Smooth muscle cell (in vitro differentiated cells): ENCODE measurements at regions not wholly inside any gene's neighbourhood (a gene's known extent, or its start where the extent isn't known, plus 50 kb on each side); places are given as distances from the start of the nearest gene placed in this dataset.

Experiments used
- DNase-seq: peaks from one replicate; lab custom pipeline; 2025; ENCODE audit not compliant: unreplicated experiment; lab: John Stamatoyannopoulos, UW
- H2AFZ ChIP-seq: fragments of 200-600 bp; sonication (generic); 2 replicates; pipeline ENCODE4 v1.6.0; 2016; ENCODE audit warnings: antibody characterized with exemption, low read depth, mild to moderate bottlenecking
- H3F3A ChIP-seq: fragments of 200-600 bp; sonication (generic); 2 replicates; pipeline ENCODE4 v1.6.0; 2017; ENCODE audit warnings: antibody characterized with exemption, low read depth
- H3K27ac ChIP-seq: fragments of 200-600 bp; sonication (generic); 2 replicates; pipeline ENCODE4 v1.5.1; 2016; ENCODE audit warnings: low read depth, mild to moderate bottlenecking
- H3K27me3 ChIP-seq: fragments of 200-600 bp; sonication (generic); 2 replicates; pipeline ENCODE4 v1.6.1; 2016; ENCODE audit warnings: low read depth, mild to moderate bottlenecking
- H3K36me3 ChIP-seq: fragments of 200-600 bp; sonication (generic); 2 replicates; pipeline ENCODE4 v1.5.1; 2016; ENCODE audit warnings: low read depth
- H3K4me1 ChIP-seq: fragments of 200-600 bp; sonication (generic); 2 replicates; pipeline ENCODE4 v1.5.1; 2016; ENCODE audit warnings: low read depth
- H3K4me2 ChIP-seq: fragments of 200-600 bp; sonication (generic); 2 replicates; pipeline ENCODE4 v1.6.0; 2016; ENCODE audit warnings: mild to moderate bottlenecking
- H3K4me3 ChIP-seq: fragments of 200-600 bp; sonication (generic); 2 replicates; pipeline ENCODE4 v1.5.1; 2016; ENCODE audit warnings: mild to moderate bottlenecking
- H3K79me2 ChIP-seq: fragments of 200-600 bp; sonication (generic); 2 replicates; pipeline ENCODE4 v1.6.0; 2016; ENCODE audit warnings: low read depth, mild to moderate bottlenecking
- H3K9ac ChIP-seq: fragments of 200-600 bp; sonication (generic); 2 replicates; pipeline ENCODE4 v1.6.0; 2016; ENCODE audit warnings: low read depth
- H3K9me3 ChIP-seq: fragments of 200-600 bp; sonication (generic); replicated peaks from 2 replicates; pipeline ENCODE4 v1.5.1; 2016; ENCODE audit warnings: low read depth
- H4K20me1 ChIP-seq: fragments of 200-600 bp; sonication (generic); 2 replicates; pipeline ENCODE4 v1.6.0; 2016; ENCODE audit warnings: low read depth
- CTCF ChIP-seq: fragments of 200-600 bp; sonication (generic); IDR thresholded peaks from 2 replicates; pipeline ENCODE4 v1.5.1; 2017; ENCODE audit warnings: borderline replicate concordance, mild to moderate bottlenecking, antibody characterized with exemption; ENCODE audit not compliant: insufficient read depth, poor library complexity, severe bottlenecking
- WGBS: methylation state at CpG from one replicate; pipeline ENCODE4 v1.1.7; 2016; ENCODE audit warnings: low lambda C conversion rate; 5-methylcytosine and 5-hydroxymethylcytosine counted together

GRCh38 chr13:47038188-47038587 lies 141.3 kb upstream of the HTR2A start:
- TF ChIP-seq CTCF: no peak
- WGBS: 37% methylated on average over 1 of the region's 1 CpG
- Histone ChIP-seq H3K79me2 (no peaks in the 10 kb centered on the region), H3K4me2 (peak overlapping the region; percentile 73), H3K27me3 (no peaks in the 10 kb centered on the region), H3K4me3 (no peak overlapping the region), H3F3A (no peaks in the 10 kb centered on the region), H3K4me1 (peaks cover 26% of the 10 kb centered on the region), H3K9ac (no peak overlapping the region), H4K20me1 (no peaks in the 10 kb centered on the region), H3K27ac (peak overlapping the region; percentile 71), H2AFZ (no peak overlapping the region), H3K36me3 (no peaks in the 10 kb centered on the region), H3K9me3 (no peaks in the 10 kb centered on the region)
- DNase-seq: no peak

DNA sequence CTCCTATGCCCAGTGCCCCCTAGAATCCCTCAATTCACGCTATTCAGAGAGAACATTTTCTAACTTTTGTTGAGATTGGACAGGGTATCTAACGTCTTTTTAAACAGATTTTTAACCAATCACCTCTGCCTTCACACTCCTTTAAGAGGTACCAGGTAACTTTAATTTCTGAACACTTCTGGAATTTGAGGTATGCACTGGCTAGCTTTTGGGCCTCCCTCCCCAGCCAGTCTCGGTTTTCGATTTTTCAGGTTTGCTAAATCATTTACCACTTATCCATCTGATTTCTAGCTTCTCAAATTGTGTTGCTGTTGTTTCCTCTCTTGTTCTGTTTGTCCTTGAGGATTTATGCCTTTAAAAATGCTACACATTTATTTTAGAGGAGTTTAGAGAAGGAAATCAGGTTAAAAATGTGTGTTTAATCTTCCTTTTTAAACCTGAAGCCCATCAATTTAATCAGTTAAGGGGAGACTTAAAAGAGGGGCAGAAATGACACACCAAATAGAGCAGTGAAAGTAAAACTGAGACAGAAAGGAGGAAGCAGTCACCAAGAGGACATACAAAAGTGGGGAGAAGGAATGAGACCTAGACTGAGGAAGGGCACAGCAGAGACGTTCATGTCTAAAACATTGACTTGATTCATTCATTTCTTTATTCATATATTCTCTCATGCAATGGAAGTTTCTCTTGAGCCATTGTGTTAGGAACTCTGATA lies 139.6 kb upstream of the HTR2A start:
- peaks cover 30% of the 10 kb centered on the region for H3K4me1 ChIP-seq
- H3K79me2 ChIP-seq: no peaks in the 10 kb centered on the region
- no peak overlapping the region for H3K4me3 ChIP-seq
- H3K9me3 ChIP-seq: no peaks in the 10 kb centered on the region
- no peak overlapping the region for H3K4me2 ChIP-seq
- no peaks in the 10 kb centered on the region for H3F3A ChIP-seq
- H4K20me1 ChIP-seq: no peaks in the 10 kb centered on the region
- no peaks in the 10 kb centered on the region for H3K36me3 ChIP-seq
- no peak for TF ChIP-seq CTCF
- no peak overlapping the region for H3K27ac ChIP-seq
- no peak overlapping the region for H2AFZ ChIP-seq
- H3K9ac ChIP-seq: no peak overlapping the region
- DNase-seq: no peak
- WGBS: 69% methylated on average over 5 of the region's 5 CpGs
- H3K27me3 ChIP-seq: no peaks in the 10 kb centered on the region

DNA sequence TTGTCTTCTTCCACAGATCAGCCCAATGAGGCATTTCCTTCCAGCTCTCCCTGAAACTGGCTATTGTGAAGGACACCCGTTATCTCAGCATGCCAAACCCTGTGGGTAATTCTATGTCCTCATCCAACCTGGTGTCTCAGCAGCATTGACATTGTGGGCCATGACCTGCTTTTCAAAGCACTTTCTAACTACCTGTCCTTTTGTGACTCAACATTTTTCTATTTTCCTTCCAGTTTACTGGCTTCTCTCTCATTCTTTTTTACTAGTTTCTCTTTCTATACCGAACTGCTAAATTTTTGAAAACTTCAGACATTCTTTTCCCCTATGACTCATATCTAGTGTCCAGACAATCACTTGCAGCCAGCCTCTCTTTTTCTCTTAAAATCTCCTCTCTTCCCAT lies 136.4 kb upstream of the HTR2A start:
- peak overlapping the region; percentile 28 for H3K4me3 ChIP-seq
- DNase-seq: no peak
- no peaks in the 10 kb centered on the region for H3K79me2 ChIP-seq
- no peaks in the 10 kb centered on the region for H3K36me3 ChIP-seq
- 0% methylated on average over 2 of the region's 2 CpGs for WGBS
- peak overlapping the region; percentile 16 for H3K9ac ChIP-seq
- peak overlapping the region; percentile 86 for H3K27ac ChIP-seq
- H3K4me1 ChIP-seq: peaks cover 25% of the 10 kb centered on the region
- H2AFZ ChIP-seq: peak overlapping the region; percentile 44
- H3K27me3 ChIP-seq: no peaks in the 10 kb centered on the region
- H4K20me1 ChIP-seq: no peaks in the 10 kb centered on the region
- H3F3A ChIP-seq: peaks cover 2% of the 10 kb centered on the region
- H3K4me2 ChIP-seq: peak overlapping the region; percentile 79
- H3K9me3 ChIP-seq: no peaks in the 10 kb centered on the region
- TF ChIP-seq CTCF: no peak

GRCh38 chr13:47027780-47028437 lies 131.1 kb upstream of the HTR2A start:
- peaks cover 11% of the 10 kb centered on the region for H3K4me1 ChIP-seq
- peak overlapping the region; percentile 53 for H3K27ac ChIP-seq
- H3K27me3 ChIP-seq: no peaks in the 10 kb centered on the region
- no peak for DNase-seq
- no peaks in the 10 kb centered on the region for H3K36me3 ChIP-seq
- H4K20me1 ChIP-seq: no peaks in the 10 kb centered on the region
- H3K4me2 ChIP-seq: peak overlapping the region; percentile 38
- H3K9me3 ChIP-seq: no peaks in the 10 kb centered on the region
- 13% methylated on average over 6 of the region's 6 CpGs for WGBS
- no peak for TF ChIP-seq CTCF
- H3K9ac ChIP-seq: no peak overlapping the region
- H2AFZ ChIP-seq: peak overlapping the region; percentile 78
- H3K4me3 ChIP-seq: no peak overlapping the region
- peaks cover 8% of the 10 kb centered on the region for H3F3A ChIP-seq
- H3K79me2 ChIP-seq: no peaks in the 10 kb centered on the region
